AG04449 (cell line): ENCODE measurements at regions not wholly inside any gene's neighbourhood (a gene's known extent, or its start where the extent isn't known, plus 50 kb on each side); places are given as distances from the start of the nearest gene placed in this dataset.
"Not testable (repeated sequence)": the region's sequence is repeated elsewhere in the genome, so short reads cannot be mapped to it uniquely, and the experiment has no call there.

Experiments
- CTCF ChIA-PET: fragments of 350-600 bp; formaldehyde crosslinking; extraction: SDS; loops from one replicate; lab custom pipeline; 2021; ENCODE audit warnings: antibody characterized with exemption; lab: Yijun Ruan, JAX
- POLR2A ChIA-PET: fragments of 400-600, 350-600 bp; formaldehyde crosslinking; extraction: SDS; loops from one replicate; lab custom pipeline; 2020; ENCODE audit warnings: antibody characterized with exemption, inconsistent platforms; lab: Yijun Ruan, JAX
- DNase-seq: peaks from one replicate; pipeline ENCODE4 v3.0.0-alpha.2; 2010; ENCODE audit warnings: low read depth, low spot score
- H3K4me3 ChIP-seq: 2 replicates; pipeline ENCODE4 v1.5.1; 2011; ENCODE audit warnings: low read depth, mild to moderate bottlenecking, control low read depth, low read length
- TF ChIP-seq, protein P1 (sequence below): IDR thresholded peaks from one replicate; pipeline ENCODE4 v1.5.1; 2011; ENCODE audit warnings: mild to moderate bottlenecking, moderate library complexity, low read length, control low read depth, inconsistent platforms; ENCODE audit not compliant: insufficient read depth; ENCODE audit errors: missing control alignments

DNA sequence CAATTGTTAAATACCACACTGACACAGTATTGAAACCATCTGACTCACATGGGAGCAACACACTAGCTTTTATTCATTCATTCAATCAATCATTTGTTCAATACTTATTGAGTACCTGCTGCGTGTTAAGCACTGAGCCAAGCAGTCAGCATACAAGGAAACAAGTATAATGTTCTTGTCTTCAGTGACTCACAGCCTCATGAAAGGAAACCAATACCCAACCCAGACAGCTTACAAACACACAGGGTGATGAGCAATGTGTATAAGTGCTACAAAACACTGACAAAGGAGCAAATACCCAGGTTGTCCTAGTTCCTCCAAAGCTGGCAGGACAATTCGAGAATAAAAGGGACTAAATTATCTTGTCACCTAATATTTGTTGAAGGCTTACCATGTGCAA, 67.6 kb upstream of the RASEF start:
- no peak overlapping the region for H3K4me3 ChIP-seq
- no peak for DNase-seq
- TF ChIP-seq, protein P1, sequence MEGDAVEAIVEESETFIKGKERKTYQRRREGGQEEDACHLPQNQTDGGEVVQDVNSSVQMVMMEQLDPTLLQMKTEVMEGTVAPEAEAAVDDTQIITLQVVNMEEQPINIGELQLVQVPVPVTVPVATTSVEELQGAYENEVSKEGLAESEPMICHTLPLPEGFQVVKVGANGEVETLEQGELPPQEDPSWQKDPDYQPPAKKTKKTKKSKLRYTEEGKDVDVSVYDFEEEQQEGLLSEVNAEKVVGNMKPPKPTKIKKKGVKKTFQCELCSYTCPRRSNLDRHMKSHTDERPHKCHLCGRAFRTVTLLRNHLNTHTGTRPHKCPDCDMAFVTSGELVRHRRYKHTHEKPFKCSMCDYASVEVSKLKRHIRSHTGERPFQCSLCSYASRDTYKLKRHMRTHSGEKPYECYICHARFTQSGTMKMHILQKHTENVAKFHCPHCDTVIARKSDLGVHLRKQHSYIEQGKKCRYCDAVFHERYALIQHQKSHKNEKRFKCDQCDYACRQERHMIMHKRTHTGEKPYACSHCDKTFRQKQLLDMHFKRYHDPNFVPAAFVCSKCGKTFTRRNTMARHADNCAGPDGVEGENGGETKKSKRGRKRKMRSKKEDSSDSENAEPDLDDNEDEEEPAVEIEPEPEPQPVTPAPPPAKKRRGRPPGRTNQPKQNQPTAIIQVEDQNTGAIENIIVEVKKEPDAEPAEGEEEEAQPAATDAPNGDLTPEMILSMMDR: no peak
- ChIA-PET POLR2A (no interaction called here), CTCF (no interaction called here)

DNA sequence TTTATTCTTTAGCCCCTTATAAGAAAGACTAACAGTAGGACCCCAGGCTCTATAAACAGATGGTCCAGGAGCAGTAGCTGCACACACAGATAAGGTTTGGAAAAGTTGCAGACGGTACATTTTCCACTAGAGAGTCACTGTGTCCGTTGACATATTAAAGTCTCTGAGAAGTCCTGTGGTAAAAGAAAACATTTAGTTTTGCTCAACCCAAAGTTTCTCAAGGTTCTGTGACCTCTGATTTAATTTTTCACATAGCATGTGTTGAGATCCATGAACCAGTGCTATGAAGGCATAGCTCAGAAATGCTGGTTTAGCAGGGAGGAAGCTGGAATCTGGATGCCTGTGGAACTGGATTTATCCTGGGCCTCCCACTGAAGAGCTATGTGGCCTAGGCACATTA, 62.7 kb upstream of the RASEF start:
- TF ChIP-seq, protein P1: no peak
- DNase-seq: no peak
- ChIA-PET CTCF (no interaction called here), POLR2A (no interaction called here)
- no peak overlapping the region for H3K4me3 ChIP-seq

DNA sequence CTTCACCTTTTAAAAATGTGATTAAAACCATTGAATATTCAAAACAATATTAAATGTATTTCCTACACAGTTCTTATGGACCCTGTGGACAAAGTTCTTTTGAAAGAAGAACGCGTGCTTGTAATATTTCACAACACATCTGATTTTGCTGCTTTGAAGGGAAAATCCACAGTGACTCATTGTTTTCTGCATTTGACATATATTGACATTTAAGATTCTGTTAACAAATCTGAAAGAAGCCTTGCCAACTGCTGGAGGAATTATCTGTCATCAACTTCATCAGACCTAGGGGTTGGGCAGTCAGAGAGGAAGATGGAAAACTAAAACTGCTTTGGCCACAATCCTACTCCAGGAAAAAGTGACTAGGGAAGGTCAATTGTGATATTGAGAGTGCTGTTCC, 56.9 kb upstream of the RASEF start:
- H3K4me3 ChIP-seq: no peak overlapping the region
- TF ChIP-seq, protein P1: no peak
- POLR2A ChIA-PET: no interaction called here
- DNase-seq: no peak
- CTCF ChIA-PET: no interaction called here

DNA sequence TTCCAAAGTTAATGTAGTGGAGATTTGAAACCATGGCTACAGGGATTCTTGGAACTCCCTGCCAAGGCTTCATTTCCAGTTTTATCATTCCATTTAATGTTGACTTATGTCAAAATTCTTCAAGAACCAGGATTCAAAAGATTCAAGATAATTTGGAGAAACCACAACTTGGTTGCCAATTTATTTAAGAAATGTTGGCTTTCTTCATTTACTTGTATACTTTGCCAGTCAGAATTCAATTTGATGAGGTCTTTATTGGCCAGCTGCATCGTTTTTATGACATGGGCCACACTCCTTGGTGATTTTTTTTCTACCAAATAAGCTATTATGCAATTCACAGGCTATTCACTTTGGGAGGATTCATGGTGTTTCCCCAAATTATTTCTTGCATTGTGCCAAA, 53.1 kb upstream of the RASEF start:
- no peak overlapping the region for H3K4me3 ChIP-seq
- ChIA-PET POLR2A (no interaction called here), CTCF (no interaction called here)
- TF ChIP-seq, protein P1: no peak
- DNase-seq: no peak

DNA sequence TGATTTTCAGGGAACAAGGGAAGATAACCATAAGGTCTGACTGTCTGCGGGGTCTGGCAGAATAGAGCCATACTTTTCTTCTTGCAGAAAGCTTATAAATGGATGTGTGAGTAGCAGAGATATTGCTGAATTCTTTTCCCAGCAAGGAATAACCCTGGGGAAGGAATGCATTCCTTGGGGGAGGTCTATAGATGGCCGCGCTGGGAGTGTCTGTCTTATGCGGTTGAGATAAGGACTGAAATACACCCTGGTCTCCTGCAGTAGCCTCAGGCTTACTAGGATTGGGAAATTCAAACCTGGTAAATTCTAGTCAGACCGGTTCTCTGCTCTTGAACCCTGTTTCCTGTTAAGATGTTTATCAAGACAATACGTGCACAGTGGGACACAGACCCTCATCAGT, 50.5 kb upstream of the RASEF start:
- CTCF ChIA-PET, POLR2A ChIA-PET: not testable (repeated sequence)

More for the DNA sequence above, 50.5 kb upstream of the RASEF start:
- H3K4me3 ChIP-seq, DNase-seq: not testable (repeated sequence)
